HCT116 (cell line): ENCODE measurements at regions not wholly inside any gene's neighbourhood (a gene's known extent, or its start where the extent isn't known, plus 50 kb on each side); places are given as distances from the start of the nearest gene placed in this dataset.

ENCODE experiments used
- ATAC-seq: fragments of 200-7000 bp; cut with Tn5 transposase; 2 replicates; pipeline ENCODE4 v1.9.1; 2020; ENCODE audit warnings: mild to moderate bottlenecking, moderate library complexity
- BruUV-seq: library from RNA; stranded (reverse); fragments of 400-500 nt; replicated peaks from 2 replicates; lab custom pipeline; 2021; lab: Mats Ljungman, UMichigan
- CTCF ChIA-PET: fragments of 300-600 bp; sonication (Branson Sonifier 250); formaldehyde crosslinking; loops from one replicate; lab custom pipeline; 2021; ENCODE audit warnings: antibody characterized with exemption; lab: Charles Lee
- POLR2A ChIA-PET: fragments of 300-600, 350-600 bp; sonication (Branson Sonifier 250); formaldehyde crosslinking; loops from one replicate; lab custom pipeline; 2021; ENCODE audit warnings: antibody characterized with exemption; lab: Charles Lee
- RAD21 ChIA-PET, 2 experiments: fragments of 300-600 bp; sonication (Branson Sonifier 250); formaldehyde crosslinking; loops; one replicate each; lab custom pipeline; 2023; ENCODE audit warnings: low total read pairs in 2 of 2; ENCODE audit not compliant: uncharacterized antibody in 2 of 2, unreplicated experiment in 2 of 2, low non-redundant PET in 1 of 2; lab: Charles Lee
- DNase-seq: peaks from one replicate; pipeline ENCODE4 v3.0.0-alpha.2; 2010; ENCODE audit warnings: low read depth, low spot score
- H2AFZ ChIP-seq: fragments of 200-600 bp; shearing (Covaris generic), sonication (generic); 2 replicates; pipeline ENCODE4 v1.6.1; 2017; ENCODE audit warnings: low read depth, mixed run types, mixed read lengths, antibody characterized with exemption, low read length; ENCODE audit not compliant: poor library complexity, severe bottlenecking
- H3K27ac ChIP-seq: 2 replicates; pipeline ENCODE4 v1.5.1; 2012; ENCODE audit warnings: low read depth, low read length
- H3K27me3 ChIP-seq: fragments of 200-600 bp; sonication (generic); 2 replicates; pipeline ENCODE4 v1.6.1; 2016; ENCODE audit warnings: mixed run types, low read length, mixed read lengths; ENCODE audit not compliant: insufficient read depth
- H3K36me3 ChIP-seq, 2 experiments: fragments of 200-500 bp in 1 of 2; fragments of 200-600 bp in 1 of 2; sonication (Bioruptor generic) in 1 of 2; sonication (generic) in 1 of 2; 2 replicates each; pipeline versions ENCODE4 v1.5.1 to v1.6.1; 2014 to 2016; ENCODE audit warnings: low read length in 2 of 2, inconsistent platforms in 1 of 2, mixed read lengths in 1 of 2, mixed run types in 1 of 2; ENCODE audit not compliant: insufficient read depth in 2 of 2, control insufficient read depth in 1 of 2
- H3K4me1 ChIP-seq, 2 experiments: fragments of 200-600 bp in 1 of 2; sonication (generic) in 1 of 2; 2 replicates each; pipeline versions ENCODE4 v1.5.1 to v1.6.1; 2012 to 2017; ENCODE audit warnings: low read length in 2 of 2, inconsistent platforms in 1 of 2, mild to moderate bottlenecking in 1 of 2, mixed read lengths in 1 of 2, mixed run types in 1 of 2, moderate library complexity in 1 of 2; ENCODE audit not compliant: insufficient read depth in 2 of 2, control insufficient read depth in 1 of 2
- H3K4me2 ChIP-seq: fragments of 200-600 bp; sonication (generic); 2 replicates; pipeline ENCODE4 v1.6.1; 2017; ENCODE audit warnings: mixed run types, low read length, mixed read lengths
- H3K4me3 ChIP-seq, 2 experiments: fragments of 200-600 bp in 1 of 2; sonication (generic) in 1 of 2; replicated peaks in 1 of 2; 2 replicates each; pipeline ENCODE4 v1.5.1; 2011 to 2016; ENCODE audit warnings: low read length in 2 of 2, control low read depth in 1 of 2, low read depth in 1 of 2, mild to moderate bottlenecking in 1 of 2, mixed read lengths in 1 of 2, mixed run types in 1 of 2
- H3K79me2 ChIP-seq: fragments of 200-600 bp; sonication (generic); 2 replicates; pipeline ENCODE4 v1.6.1; 2017; ENCODE audit warnings: mild to moderate bottlenecking, mixed run types, low read length, moderate library complexity, mixed read lengths; ENCODE audit not compliant: insufficient read depth
- H3K9ac ChIP-seq: fragments of 200-600 bp; sonication (generic); 2 replicates; pipeline ENCODE4 v1.6.1; 2016; ENCODE audit warnings: low read length, mixed read lengths
- H3K9me2 ChIP-seq: fragments of 200-600 bp; sonication (generic), shearing (Covaris generic); 2 replicates; pipeline ENCODE4 v1.6.1; 2017; ENCODE audit warnings: mixed run types, mild to moderate bottlenecking, moderate library complexity; ENCODE audit not compliant: insufficient read depth
- H3K9me3 ChIP-seq, 2 experiments: fragments of 200-500 bp in 1 of 2; fragments of 200-600 bp in 1 of 2; sonication (Bioruptor generic) in 1 of 2; sonication (generic) in 1 of 2; 2 replicates each; pipeline ENCODE4 v1.6.1; 2014 to 2017; ENCODE audit warnings: low read length in 2 of 2, mixed read lengths in 2 of 2, inconsistent platforms in 1 of 2, low read depth in 1 of 2, mild to moderate bottlenecking in 1 of 2, mixed run types in 1 of 2, moderate library complexity in 1 of 2; ENCODE audit not compliant: control insufficient read depth in 1 of 2, insufficient read depth in 1 of 2
- H4K20me1 ChIP-seq: fragments of 200-600 bp; sonication (generic), shearing (Covaris generic); 2 replicates; pipeline ENCODE4 v1.6.1; 2017; ENCODE audit warnings: mixed run types, mild to moderate bottlenecking, moderate library complexity; ENCODE audit not compliant: insufficient read depth
- CEBPB ChIP-seq: IDR thresholded peaks from 2 replicates; pipeline ENCODE4 v1.6.1; 2012; ENCODE audit warnings: low read depth
- EGR1 ChIP-seq: IDR thresholded peaks from 2 replicates; pipeline ENCODE4 v1.6.1; 2012; ENCODE audit warnings: low read depth
- ELF1 ChIP-seq: IDR thresholded peaks from 2 replicates; pipeline ENCODE4 v1.6.1; 2012; ENCODE audit warnings: low read depth, borderline replicate concordance
- POLR2A ChIP-seq: IDR thresholded peaks from 2 replicates; pipeline ENCODE4 v1.7.0; 2011; ENCODE audit warnings: borderline replicate concordance; ENCODE audit not compliant: insufficient read depth, insufficient read length; ENCODE audit errors: extremely low read depth
- POLR2AphosphoS5 ChIP-seq: IDR thresholded peaks from 2 replicates; pipeline ENCODE4 v1.6.1; 2011; ENCODE audit warnings: mild to moderate bottlenecking, low read depth, low read length, moderate library complexity
- RAD21 ChIP-seq: IDR thresholded peaks from 2 replicates; pipeline ENCODE4 v1.6.1; 2012; ENCODE audit warnings: low read depth, mild to moderate bottlenecking
- SRF ChIP-seq: IDR thresholded peaks from 2 replicates; pipeline ENCODE4 v1.6.1; 2012; ENCODE audit warnings: low read depth
- ZFX ChIP-seq: fragments of 450-650 bp; IDR thresholded peaks from 2 replicates; pipeline ENCODE4 v1.6.1; 2017
- ZNF274 ChIP-seq: fragments of 200-500 bp; sonication (Bioruptor generic); IDR thresholded peaks from 2 replicates; pipeline ENCODE4 v1.6.1; 2014; ENCODE audit warnings: mild to moderate bottlenecking, low read depth, low read length, inconsistent platforms
- intact Hi-C: fragments of 100-400 bp; cut with micrococcal nuclease; formaldehyde crosslinking; loops from 2 replicates; pipeline ENCODE4 v1.10.0; 2022
- TF ChIP-seq, protein P1 (sequence below), 3 experiments: fragments of 200-600 bp in 1 of 3; sonication (generic) in 1 of 3; IDR thresholded peaks in 2 of 3; conservative IDR thresholded peaks in 1 of 3; 2 replicates each; pipeline ENCODE4 v1.5.1; 2012 to 2017; ENCODE audit warnings: low read depth in 2 of 3, low read length in 2 of 3, antibody characterized with exemption in 1 of 3, borderline replicate concordance in 1 of 3, control low read depth in 1 of 3, mild to moderate bottlenecking in 1 of 3, mixed read lengths in 1 of 3, mixed run types in 1 of 3, moderate library complexity in 1 of 3; ENCODE audit not compliant: insufficient read depth in 1 of 3
- TF ChIP-seq, protein P2 (sequence below): IDR thresholded peaks from 2 replicates; pipeline ENCODE4 v1.6.1; 2012

DNA sequence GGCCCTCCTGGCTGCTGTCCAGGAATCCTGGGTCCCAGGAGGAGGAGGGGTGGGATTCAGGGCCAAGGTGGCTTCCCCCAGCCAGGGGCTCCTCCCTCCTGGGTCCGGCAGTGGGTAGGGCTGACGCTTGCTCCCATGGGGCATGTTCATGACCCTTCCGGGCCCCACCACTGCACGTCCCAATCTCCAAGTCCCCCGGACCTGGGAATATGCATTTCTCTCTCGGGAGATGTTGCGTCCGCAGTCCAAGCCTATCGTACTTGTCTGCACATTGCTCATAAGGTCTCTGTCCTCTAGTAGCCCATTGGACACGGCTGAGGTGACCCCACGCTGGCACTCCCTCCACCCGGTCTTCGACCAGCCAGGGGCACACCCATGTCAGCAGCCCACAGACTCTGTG is 192.3 kb downstream of the TEX29 start:
- Histone ChIP-seq H3K27ac (no peak overlapping the region), H3K9ac (no peak overlapping the region), H3K9me2 (no peaks in the 10 kb centered on the region), H4K20me1 (no peaks in the 10 kb centered on the region), H3K36me3 (no peaks in the 10 kb centered on the region), H3K4me1 (no peaks in the 10 kb centered on the region), H2AFZ (no peak overlapping the region), H3K79me2 (no peaks in the 10 kb centered on the region), H3K27me3 (peaks cover 17% of the 10 kb centered on the region; the same call in 1 of the 2 replicates), H3K9me3 (no peaks in the 10 kb centered on the region), H3K4me3 (no peak overlapping the region), H3K4me2 (no peak overlapping the region)
- ChIA-PET CTCF (interaction anchor here (1.3 kb wide), 1 partner anchor 8 kb away, joined by 4 read pairs; no protein-coding TSS in a partner anchor), POLR2A (no interaction called here), RAD21 (no interaction called here)
- no peak for DNase-seq
- no peak for TF ChIP-seq RAD21
- no peak for TF ChIP-seq CEBPB
- TF ChIP-seq, protein P1, sequence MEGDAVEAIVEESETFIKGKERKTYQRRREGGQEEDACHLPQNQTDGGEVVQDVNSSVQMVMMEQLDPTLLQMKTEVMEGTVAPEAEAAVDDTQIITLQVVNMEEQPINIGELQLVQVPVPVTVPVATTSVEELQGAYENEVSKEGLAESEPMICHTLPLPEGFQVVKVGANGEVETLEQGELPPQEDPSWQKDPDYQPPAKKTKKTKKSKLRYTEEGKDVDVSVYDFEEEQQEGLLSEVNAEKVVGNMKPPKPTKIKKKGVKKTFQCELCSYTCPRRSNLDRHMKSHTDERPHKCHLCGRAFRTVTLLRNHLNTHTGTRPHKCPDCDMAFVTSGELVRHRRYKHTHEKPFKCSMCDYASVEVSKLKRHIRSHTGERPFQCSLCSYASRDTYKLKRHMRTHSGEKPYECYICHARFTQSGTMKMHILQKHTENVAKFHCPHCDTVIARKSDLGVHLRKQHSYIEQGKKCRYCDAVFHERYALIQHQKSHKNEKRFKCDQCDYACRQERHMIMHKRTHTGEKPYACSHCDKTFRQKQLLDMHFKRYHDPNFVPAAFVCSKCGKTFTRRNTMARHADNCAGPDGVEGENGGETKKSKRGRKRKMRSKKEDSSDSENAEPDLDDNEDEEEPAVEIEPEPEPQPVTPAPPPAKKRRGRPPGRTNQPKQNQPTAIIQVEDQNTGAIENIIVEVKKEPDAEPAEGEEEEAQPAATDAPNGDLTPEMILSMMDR (IDR thresholded peaks at IDR 0.05 in 2 of 3, conservative IDR thresholded peaks at IDR 0.05 in 1 of 3; ENCODE audit: borderline replicate concordance in 1 of 3, insufficient read depth in 1 of 3, low read depth in 2 of 3, low read length in 2 of 3) = no peak
- no peak for TF ChIP-seq ZNF274
- TF ChIP-seq ELF1 = no peak
- intact Hi-C loops = no loop called here
- no TSS peak for BruUV-seq
- ATAC-seq = no peak

DNA sequence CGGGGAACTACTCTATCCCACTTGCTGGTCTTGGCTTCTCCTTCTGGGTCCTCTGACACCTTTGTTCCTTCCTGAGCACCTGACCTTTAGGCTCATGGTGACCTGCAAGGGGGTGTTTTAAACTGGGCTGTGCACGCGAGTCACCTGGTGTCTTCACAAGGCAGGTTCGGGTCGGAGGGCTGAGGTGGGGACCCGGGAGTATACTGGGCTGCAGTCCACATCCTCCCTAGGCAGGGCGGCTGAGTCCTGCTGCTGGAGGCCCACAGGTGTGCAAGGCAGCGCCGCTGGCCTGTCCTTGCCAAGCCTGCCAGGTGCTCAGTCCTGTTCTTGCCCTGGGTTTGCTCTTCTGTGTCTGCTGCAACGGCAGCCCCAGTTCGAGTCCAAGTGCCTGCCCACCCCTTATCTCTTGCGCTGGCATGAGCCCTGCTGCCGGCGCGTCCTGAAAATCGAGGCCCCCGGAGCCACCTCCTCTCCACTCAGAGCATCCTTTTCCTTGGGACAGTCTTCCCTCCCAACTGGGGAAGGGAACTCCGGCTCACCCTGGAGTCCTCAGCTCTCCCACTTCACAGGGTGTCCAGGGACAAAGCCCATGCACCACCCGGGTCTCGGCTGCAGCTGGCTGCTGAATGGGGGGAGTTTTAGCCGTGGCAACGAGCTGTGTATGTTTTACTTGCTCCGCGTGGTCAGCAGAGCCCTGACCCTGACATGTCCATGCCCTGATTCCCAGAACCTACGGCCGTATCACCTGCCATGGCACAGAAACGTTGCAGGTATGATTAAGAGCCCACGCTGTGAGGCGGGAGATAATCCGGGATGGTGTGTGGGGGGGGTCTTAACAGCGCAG is 193.5 kb downstream of the TEX29 start:
- Histone ChIP-seq H3K27me3 (peaks cover 17% of the 10 kb centered on the region; the same call in 1 of the 2 replicates), H3K9ac (no peak overlapping the region), H3K79me2 (no peaks in the 10 kb centered on the region), H4K20me1 (no peaks in the 10 kb centered on the region), H3K9me3 (no peaks in the 10 kb centered on the region), H3K27ac (no peak overlapping the region), H3K4me2 (no peak overlapping the region), H3K4me3 (no peak overlapping the region), H2AFZ (no peak overlapping the region), H3K9me2 (no peaks in the 10 kb centered on the region), H3K36me3 (no peaks in the 10 kb centered on the region), H3K4me1 (no peaks in the 10 kb centered on the region)
- ATAC-seq = no peak
- CTCF ChIA-PET = interaction anchor here (1.3 kb wide), 1 partner anchor 9 kb away, joined by 4 read pairs; no protein-coding TSS in a partner anchor
- intact Hi-C loops = no loop called here
- POLR2A ChIA-PET = no interaction called here
- no TSS peak for BruUV-seq
- DNase-seq = no peak
- RAD21 ChIA-PET = no interaction called here
- TF ChIP-seq POLR2A (no peak), EGR1 (no peak), SRF (no peak), ZFX (no peak), POLR2AphosphoS5 (no peak), CEBPB (no peak)
- TF ChIP-seq, protein P2, sequence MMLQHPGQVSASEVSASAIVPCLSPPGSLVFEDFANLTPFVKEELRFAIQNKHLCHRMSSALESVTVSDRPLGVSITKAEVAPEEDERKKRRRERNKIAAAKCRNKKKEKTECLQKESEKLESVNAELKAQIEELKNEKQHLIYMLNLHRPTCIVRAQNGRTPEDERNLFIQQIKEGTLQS = no peak
- TF ChIP-seq, protein P1 (IDR thresholded peaks at IDR 0.05 in 2 of 3, conservative IDR thresholded peaks at IDR 0.05 in 1 of 3; ENCODE audit: borderline replicate concordance in 1 of 3, insufficient read depth in 1 of 3, low read depth in 2 of 3, low read length in 2 of 3) = no peak
